IPS-18a (cell line): ENCODE measurements at regions not wholly inside any gene's neighbourhood (a gene's known extent, or its start where the extent isn't known, plus 50 kb on each side); places are given as distances from the start of the nearest gene placed in this dataset.
"Not testable (repeated sequence)": the region's sequence is repeated elsewhere in the genome, so short reads cannot be mapped to it uniquely, and the experiment has no call there.

Experiments
- H3K27ac ChIP-seq: one replicate; pipeline ENCODE4 v1.5.1; 2013; ENCODE audit warnings: low read length
- H3K27me3 ChIP-seq: one replicate; pipeline ENCODE4 v1.6.1; 2013; ENCODE audit warnings: mild to moderate bottlenecking, low read length; ENCODE audit not compliant: control insufficient read depth, insufficient read depth
- H3K36me3 ChIP-seq: one replicate; pipeline ENCODE4 v1.6.1; 2013; ENCODE audit warnings: low read depth, low read length; ENCODE audit not compliant: control insufficient read depth
- H3K4me1 ChIP-seq: one replicate; pipeline ENCODE4 v1.6.1; 2013; ENCODE audit warnings: low read depth, low read length; ENCODE audit not compliant: control insufficient read depth
- H3K4me3 ChIP-seq: one replicate; pipeline ENCODE4 v1.5.1; 2013; ENCODE audit warnings: low read length
- H3K9ac ChIP-seq: one replicate; pipeline ENCODE4 v1.6.1; 2013; ENCODE audit warnings: mild to moderate bottlenecking, low read length, moderate library complexity
- H3K9me3 ChIP-seq: one replicate; pipeline ENCODE4 v1.6.1; 2013; ENCODE audit warnings: low read depth, low read length; ENCODE audit not compliant: control insufficient read depth

- Histone ChIP-seq H3K4me1 (peaks cover 10% of the 10 kb centered on the region), H3K9me3 (no peaks in the 10 kb centered on the region), H3K9ac (no peak overlapping the region), H3K4me3 (no peak overlapping the region), H3K27me3 (no peaks in the 10 kb centered on the region), H3K27ac (no peak overlapping the region), H3K36me3 (no peaks in the 10 kb centered on the region)
These were observed 313.3 kb downstream of the SEC16B start for GRCh38 chr1:177656598-177656997.

GRCh38 chr1:177650947-177651346 is 318.9 kb downstream of the SEC16B start:
- H3K27me3 ChIP-seq = no peaks in the 10 kb centered on the region
- H3K9me3 ChIP-seq = no peaks in the 10 kb centered on the region
- H3K27ac ChIP-seq = no peak overlapping the region
- H3K9ac ChIP-seq = no peak overlapping the region
- H3K4me3 ChIP-seq = no peak overlapping the region
- H3K4me1 ChIP-seq = peaks cover 14% of the 10 kb centered on the region
- H3K36me3 ChIP-seq = no peaks in the 10 kb centered on the region

- no peak overlapping the region for H3K9ac ChIP-seq
- H3K27ac ChIP-seq = no peak overlapping the region
- H3K4me1 ChIP-seq = peaks cover 7% of the 10 kb centered on the region
- no peaks in the 10 kb centered on the region for H3K27me3 ChIP-seq
- no peaks in the 10 kb centered on the region for H3K36me3 ChIP-seq
- H3K4me3 ChIP-seq = no peak overlapping the region
- no peaks in the 10 kb centered on the region for H3K9me3 ChIP-seq
These were observed 321.1 kb downstream of the SEC16B start for GRCh38 chr1:177648731-177649265.

- Histone ChIP-seq H3K9me3 (no peaks in the 10 kb centered on the region), H3K4me1 (peaks cover 7% of the 10 kb centered on the region), H3K4me3 (no peak overlapping the region), H3K27me3 (no peaks in the 10 kb centered on the region), H3K27ac (no peak overlapping the region), H3K36me3 (no peaks in the 10 kb centered on the region), H3K9ac (no peak overlapping the region)
These were observed 321.7 kb downstream of the SEC16B start for GRCh38 chr1:177648138-177648537.

DNA sequence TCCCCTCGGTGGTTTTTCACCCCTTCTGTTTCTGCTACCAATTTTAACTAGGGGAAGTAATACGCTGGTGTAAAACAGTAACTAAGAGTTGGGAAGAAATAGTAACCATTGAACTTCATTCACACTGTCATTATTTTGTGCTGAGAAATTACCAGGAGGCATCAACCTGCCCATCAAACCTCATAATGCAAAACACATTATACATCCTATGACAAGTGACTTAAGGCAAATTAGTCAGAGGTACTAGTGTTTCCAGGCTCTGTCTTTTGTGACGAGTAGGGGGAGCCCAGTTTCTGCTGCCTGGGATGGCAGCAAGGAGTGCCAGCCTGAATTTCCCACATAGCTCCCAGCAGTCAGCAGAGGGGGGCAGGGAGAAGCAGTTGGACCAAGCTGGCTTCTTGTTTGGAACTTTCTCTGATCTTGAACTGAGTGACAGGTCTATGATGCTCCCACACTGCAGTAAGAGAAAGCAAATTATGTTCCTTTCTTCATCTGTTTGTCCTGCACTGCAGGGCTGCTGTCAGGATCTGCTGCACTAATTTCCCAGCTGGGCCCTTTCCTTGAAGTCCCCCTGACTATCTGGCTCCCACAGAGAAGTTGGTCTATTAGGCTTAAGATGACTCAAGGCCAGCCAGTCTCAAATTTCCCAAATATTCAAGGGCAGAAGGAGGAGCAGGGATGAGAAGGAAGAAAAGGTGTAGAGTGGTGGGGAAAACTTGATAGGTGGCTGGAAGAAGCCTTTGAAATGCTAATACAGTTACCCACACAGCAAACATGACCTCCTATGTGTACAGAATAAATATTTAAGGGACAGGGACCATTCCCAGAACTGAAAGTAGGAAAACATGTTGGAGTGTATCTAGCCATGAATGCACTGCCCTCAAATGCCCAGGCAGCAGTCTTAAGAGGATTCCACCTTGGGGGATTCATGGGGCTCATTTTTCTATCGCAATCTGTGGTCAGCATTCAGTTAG is 322.8 kb downstream of the SEC16B start:
- H3K9ac ChIP-seq = no peak overlapping the region

GRCh38 chr1:177645491-177646190 is 324.2 kb downstream of the SEC16B start:
- Histone ChIP-seq H3K4me1 (peaks cover 7% of the 10 kb centered on the region), H3K27ac (no peak overlapping the region), H3K4me3 (no peak overlapping the region), H3K9ac (no peak overlapping the region), H3K27me3 (no peaks in the 10 kb centered on the region), H3K9me3 (no peaks in the 10 kb centered on the region), H3K36me3 (no peaks in the 10 kb centered on the region)

More for the DNA sequence above, 322.8 kb downstream of the SEC16B start:
- Histone ChIP-seq H3K9me3 (no peaks in the 10 kb centered on the region), H3K27me3 (no peaks in the 10 kb centered on the region), H3K27ac (no peak overlapping the region), H3K4me3 (no peak overlapping the region), H3K4me1 (peaks cover 7% of the 10 kb centered on the region), H3K36me3 (no peaks in the 10 kb centered on the region)

- no peaks in the 10 kb centered on the region for H3K27me3 ChIP-seq
- no peak overlapping the region for H3K4me3 ChIP-seq
- H3K36me3 ChIP-seq = no peaks in the 10 kb centered on the region
- H3K9ac ChIP-seq = no peak overlapping the region
- no peak overlapping the region for H3K27ac ChIP-seq
- no peaks in the 10 kb centered on the region for H3K4me1 ChIP-seq
- H3K9me3 ChIP-seq = no peaks in the 10 kb centered on the region
These were observed 329.2 kb downstream of the SEC16B start for GRCh38 chr1:177640687-177641086.

GRCh38 chr1:177634151-177634550 is 335.7 kb downstream of the SEC16B start:
- not testable (repeated sequence) for H3K27me3 ChIP-seq, H3K36me3 ChIP-seq, H3K9me3 ChIP-seq, H3K27ac ChIP-seq, H3K4me1 ChIP-seq, H3K4me3 ChIP-seq, H3K9ac ChIP-seq

GRCh38 chr1:177632923-177633615 is 336.8 kb downstream of the SEC16B start:
- no peak overlapping the region for H3K27ac ChIP-seq
- no peak overlapping the region for H3K9ac ChIP-seq
- H3K36me3 ChIP-seq = no peaks in the 10 kb centered on the region
- H3K4me3 ChIP-seq = no peak overlapping the region
- H3K4me1 ChIP-seq = peaks cover 3% of the 10 kb centered on the region
- H3K9me3 ChIP-seq = no peaks in the 10 kb centered on the region
- H3K27me3 ChIP-seq = no peaks in the 10 kb centered on the region

- H3K4me1 ChIP-seq = peaks cover 3% of the 10 kb centered on the region
- H3K27ac ChIP-seq = no peak overlapping the region
- H3K27me3 ChIP-seq = no peaks in the 10 kb centered on the region
- H3K9me3 ChIP-seq = no peaks in the 10 kb centered on the region
- H3K9ac ChIP-seq = no peak overlapping the region
- no peaks in the 10 kb centered on the region for H3K36me3 ChIP-seq
- H3K4me3 ChIP-seq = no peak overlapping the region
These were observed 338.1 kb downstream of the SEC16B start for GRCh38 chr1:177631770-177632169.

DNA sequence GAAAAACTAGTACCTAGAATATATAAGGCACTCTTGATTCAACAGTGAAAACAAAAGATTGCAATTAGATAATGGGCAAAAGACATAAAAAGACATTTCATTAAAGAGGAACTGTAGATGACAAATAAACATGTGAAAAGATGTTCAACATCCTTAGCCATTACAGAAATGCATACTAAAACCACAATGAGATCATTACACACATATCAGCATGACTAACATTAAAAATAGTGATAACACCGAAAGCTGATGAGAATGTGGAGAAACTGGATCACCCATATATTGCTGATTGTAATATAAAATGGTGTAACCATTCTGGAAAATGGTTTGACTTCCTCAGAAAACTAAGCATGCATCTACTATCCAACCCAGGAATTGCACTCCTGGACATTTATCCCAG is 340.3 kb downstream of the SEC16B start:
- no peak overlapping the region for H3K27ac ChIP-seq
- H3K9me3 ChIP-seq = no peaks in the 10 kb centered on the region
- no peak overlapping the region for H3K4me3 ChIP-seq
- no peaks in the 10 kb centered on the region for H3K36me3 ChIP-seq
- H3K9ac ChIP-seq = no peak overlapping the region
- H3K4me1 ChIP-seq = peaks cover 3% of the 10 kb centered on the region
- no peaks in the 10 kb centered on the region for H3K27me3 ChIP-seq
